ENCODE measurements at regions not wholly inside any gene's neighbourhood (a gene's known extent, or its start where the extent isn't known, plus 50 kb on each side); places are given as distances from the start of the nearest gene placed in this dataset.
"Not testable (repeated sequence)": the region's sequence is repeated elsewhere in the genome, so short reads cannot be mapped to it uniquely, and the experiment has no call there.

DNA sequence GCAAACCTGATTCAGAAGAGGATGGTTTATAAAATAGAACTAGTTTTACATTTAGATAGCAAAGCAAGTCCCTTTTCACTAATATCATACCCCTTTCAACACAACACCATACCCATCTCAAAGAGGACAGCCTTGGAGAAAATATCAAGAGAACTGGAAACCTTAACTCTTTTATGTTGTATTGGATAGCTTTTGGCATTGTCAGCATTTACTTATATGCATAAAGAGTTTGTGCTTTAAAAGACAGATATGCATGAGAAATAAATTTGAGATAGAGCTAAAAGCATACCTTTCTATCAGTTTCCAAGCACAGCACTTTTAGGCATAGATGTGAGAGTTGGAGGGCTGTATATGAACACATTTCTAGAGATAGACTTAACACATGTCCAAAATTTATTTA is 799.3 kb upstream of the ACO1 start:
- DNase-seq (ENCODE audit: low read depth): no peak

DNA sequence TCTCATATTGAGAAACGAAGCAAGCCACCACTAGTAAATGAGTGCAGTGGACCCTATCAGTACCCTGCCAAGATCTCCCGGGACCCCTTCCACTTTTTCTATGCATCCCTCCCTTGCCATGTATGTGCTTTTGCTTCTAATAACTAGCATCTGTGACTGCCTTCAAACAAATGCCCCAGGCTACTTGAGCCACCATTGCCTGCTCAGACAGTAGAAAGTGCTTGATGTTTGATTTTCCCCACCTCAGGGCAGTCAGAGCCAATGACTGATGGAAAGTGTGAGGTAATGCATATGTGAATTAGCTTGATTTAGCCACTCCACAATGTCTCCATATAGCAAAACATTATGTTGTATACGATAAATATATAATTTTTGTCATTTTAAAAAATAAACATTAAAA is 797.3 kb upstream of the ACO1 start:
- no peak for DNase-seq (ENCODE audit: low read depth)

DNA sequence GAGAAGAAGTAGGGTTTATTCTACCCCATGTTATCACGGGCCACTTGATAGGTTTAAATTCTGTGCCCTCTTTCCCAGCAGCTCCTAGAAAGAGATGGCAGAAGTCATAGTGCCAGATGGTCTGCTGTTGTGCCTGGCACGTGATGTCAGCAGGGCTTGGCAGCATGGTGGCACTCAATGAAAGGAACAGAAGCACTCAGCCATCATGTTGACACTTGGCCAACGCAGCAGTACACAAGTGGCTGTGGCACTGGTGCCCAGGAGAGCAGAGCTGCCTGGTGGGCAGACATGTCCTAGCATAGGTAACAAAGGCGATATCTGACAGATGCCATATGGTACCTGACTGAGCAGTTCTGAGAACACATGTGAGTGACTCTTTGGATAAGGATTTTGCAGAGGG is 796.4 kb upstream of the ACO1 start:
- DNase-seq (ENCODE audit: low read depth): no peak

DNA sequence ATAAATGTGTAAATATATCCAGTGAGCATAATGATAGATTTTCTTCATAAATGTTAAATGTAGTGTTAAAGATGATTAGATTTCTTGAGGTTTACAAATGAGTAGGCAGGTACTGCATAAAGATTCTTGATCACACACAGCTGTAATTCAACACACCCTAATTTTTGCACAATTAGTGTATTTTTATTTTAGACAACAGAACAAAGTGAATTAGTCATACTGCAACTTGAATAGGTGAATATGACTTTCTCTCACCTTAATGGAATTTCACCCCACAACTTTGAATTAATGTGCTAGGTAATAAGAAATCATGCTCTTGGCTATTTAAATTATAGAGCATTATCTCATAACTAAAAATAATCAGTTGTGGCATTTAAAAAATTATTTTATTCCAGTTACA is 795.7 kb upstream of the ACO1 start:
- DNase-seq (ENCODE audit: low read depth): no peak

DNA sequence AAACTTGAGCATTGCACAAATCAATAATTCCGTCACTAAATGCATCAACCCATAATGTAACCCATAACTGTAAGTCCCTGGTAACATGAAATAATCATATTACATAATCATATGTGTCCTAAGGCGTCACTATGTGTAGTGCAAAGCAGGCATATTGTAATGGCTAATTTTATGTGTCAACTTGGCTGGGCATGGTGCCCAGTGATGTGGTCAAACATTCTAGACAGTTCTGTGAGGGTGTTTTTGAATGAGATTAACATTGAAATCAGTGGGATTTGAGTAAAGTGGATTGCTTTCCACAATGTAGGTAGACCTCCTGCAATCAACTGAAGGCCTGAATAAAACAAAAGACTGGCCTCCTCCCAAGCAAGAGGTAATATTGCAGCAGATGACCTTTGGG is 794.4 kb upstream of the ACO1 start:
- no peak for DNase-seq (ENCODE audit: low read depth)

DNA sequence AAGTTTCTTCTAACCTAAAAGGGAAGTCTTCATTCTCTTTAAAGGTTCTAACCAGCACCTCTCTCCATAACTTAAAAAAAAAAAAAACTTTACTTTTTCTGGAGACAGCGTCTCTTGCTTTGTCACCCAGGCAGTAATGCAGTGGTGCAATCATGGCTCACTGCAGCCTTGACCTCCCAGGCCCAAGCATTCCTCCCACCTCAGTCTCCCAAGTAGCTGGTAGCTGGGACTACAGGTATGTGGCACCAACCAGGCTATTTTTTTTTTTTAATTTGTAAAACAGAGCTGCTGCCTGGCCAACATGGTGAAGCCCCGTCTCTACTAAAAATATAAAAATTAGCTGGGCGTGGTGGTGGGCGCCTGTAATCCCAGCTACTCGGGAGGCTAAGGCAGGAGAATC is 787.4 kb upstream of the ACO1 start:
- not testable (repeated sequence) for DNase-seq (ENCODE audit: low read depth)

DNA sequence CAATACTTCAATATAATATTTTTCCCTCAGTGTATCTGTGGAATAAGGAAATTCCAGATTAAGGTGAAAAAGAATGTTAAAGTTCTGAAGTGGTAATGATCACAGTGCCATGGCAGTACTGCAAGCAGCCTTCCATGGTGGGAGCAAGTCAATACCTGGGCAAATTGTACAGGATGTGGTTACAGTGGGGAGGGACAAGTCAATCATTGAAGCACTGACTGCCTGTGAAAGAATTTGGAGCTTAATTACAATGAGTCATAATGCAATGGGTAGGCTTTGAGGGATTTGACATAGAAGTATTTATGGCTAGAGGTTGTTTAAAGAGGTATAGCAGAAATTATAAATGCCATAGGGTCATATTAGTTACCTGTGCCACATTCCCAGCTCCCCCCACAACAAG is 786.5 kb upstream of the ACO1 start:
- no peak for DNase-seq (ENCODE audit: low read depth)

DNA sequence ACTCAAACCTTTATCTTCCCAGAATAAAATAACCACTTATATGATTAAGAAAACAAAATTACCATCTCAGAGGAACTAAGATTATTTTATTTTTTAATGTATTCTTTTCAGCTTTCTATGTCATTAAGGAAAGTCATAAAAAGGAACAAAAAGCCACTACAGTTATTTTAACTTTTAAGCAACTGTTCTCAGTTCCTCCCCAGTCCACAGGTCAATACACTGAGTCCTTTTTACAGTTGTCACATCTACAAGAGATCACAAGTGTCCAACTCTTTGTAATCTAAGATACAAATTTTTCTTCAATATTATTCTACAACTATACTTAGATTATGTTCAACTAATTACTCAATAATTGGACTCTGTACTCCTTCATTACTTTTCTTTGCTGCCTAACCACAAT is 782.8 kb upstream of the ACO1 start:
- no peak for DNase-seq (ENCODE audit: low read depth)

DNA sequence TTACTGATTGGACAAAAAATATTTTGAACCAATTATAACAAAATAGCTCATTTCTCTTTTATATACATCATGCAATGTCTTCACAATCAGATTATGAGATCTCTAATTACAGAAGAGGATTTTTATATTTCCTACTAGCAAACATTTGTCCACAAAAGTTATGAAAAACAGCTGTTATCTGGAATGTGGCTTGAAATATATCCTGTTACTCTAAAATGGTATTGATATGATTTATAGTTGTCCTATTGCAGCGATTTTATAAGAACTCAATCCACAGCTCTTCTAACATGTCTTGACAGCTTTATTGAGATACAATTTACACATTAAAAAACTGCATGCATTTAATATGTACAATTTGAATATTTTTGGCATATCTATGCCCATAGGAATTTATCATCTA is 779.9 kb upstream of the ACO1 start:
- DNase-seq (ENCODE audit: low read depth): no peak

DNA sequence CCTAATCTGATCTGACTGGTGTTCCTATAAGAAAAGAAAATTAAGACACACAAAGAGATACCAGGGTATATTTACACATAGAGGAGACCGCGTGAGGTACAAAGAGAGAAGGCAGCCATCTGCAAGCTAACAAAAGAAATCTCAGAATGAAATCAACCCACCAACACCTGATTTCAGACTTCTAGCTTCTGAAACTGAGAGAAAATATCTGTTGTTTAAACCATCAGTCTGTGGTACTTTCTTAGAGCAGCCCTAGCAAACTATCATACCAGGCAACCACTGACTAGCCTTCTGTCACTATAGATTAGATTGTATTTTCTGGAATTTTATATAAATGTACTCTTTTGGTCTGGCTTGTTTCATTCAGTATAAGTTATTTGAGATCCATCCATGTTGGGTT is 779.3 kb upstream of the ACO1 start:
- no peak for DNase-seq (ENCODE audit: low read depth)

DNA sequence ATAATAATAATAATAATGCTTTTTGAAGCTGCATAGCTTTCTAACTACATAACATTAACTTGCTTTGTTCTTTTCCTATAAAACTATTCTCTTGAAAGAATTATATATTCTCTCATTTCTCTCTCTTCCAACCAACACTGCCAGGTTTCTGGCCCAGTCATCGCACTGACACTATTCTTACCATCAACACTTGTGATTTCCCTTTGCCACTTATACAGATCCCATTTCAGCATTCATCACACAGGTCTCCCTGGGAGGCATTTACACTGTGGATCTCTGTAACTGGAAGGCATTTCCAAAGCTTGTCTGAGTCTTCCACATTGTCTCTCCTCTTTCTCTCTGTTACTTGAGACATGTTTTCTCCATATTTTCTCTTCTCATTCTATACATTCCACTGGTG is 777.8 kb upstream of the ACO1 start:
- DNase-seq (ENCODE audit: low read depth): no peak

DNA sequence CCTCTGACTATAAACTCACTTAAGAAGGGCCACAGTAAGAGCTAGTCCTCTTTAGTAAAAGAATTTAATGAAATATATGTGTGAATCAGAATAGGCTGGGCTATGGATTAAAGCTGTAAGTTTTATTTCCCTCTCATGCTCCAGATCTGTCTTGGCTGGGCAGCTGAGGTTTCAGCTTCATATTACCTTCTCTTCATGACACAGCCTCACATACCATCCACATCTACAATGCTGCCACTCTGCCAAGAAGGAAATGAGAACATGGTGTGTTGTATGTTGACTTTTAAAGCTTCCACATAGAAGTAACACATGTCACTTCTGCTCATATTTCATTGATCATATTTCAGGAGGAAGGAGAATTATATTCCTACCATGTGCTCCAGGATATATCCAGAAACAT is 776.0 kb upstream of the ACO1 start:
- no peak for DNase-seq (ENCODE audit: low read depth)

DNA sequence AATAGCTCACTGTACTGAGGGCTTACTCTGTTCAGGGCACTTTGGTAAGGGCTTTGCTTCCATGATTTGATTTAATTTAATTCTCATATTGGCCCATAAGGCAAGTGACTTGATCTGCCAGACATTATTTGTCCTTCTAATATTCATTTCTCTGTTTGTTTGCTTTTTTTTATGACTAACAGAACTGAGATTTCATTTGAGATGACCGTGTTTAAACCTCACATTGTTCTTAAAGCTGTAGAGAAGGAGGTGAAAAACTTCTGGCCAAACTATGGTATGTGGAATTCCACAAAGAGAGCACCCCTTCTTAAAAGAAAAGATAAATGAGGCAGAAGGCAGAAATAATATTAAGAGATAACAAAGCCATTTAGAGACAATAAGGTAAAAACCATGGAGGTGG is 775.6 kb upstream of the ACO1 start:
- no peak for DNase-seq (ENCODE audit: low read depth)

DNA sequence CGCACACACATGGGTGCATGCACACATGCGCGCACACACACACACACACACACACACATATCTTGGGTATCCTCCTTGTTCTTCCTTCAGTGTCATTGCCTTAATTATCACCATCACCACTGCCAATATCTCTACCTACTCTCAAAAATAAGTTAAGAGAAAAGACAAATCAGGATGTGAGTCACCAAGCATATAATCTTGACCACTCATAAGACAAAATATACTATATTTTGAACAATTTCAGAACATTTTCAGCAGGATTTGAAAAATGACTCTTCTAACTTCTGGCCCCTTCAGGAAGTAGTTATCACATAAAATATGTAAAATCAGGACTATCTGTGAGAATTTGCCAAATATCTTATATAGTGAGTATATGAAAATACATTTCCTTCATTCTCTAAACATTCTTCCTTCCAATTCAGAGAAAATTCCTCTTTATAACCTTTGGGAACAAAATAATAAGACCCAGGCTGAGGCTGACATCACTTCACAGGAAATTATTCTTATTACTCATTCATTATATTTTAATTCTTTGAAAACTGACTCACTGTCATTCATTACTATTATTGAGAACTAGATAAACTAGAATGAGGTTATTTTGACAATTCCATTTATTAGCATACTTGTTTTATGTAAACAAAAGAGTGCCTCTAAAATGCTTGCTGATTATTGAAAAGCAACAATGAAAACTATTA is 772.0 kb upstream of the ACO1 start:
- no peak for DNase-seq (ENCODE audit: low read depth)

DNA sequence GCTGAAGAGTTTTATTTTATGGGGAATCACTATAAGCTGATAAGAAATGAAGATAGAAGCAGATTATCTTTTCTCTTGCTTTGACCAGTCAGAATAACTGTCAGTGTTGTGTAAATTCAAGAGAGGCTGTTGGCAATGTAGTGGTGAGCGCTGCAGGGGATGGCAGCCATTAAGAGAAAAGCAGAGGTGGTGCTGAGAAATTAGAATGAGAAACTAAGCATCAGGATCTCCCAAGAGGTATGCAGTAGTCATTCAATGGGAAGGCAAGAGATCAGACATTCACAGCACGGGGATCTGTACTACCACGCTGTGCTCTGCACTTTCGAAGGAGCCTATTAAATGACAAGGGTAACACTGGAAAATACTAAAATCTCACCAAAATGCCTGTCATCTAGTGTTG is 768.5 kb upstream of the ACO1 start:
- no peak for DNase-seq (ENCODE audit: low read depth)

DNA sequence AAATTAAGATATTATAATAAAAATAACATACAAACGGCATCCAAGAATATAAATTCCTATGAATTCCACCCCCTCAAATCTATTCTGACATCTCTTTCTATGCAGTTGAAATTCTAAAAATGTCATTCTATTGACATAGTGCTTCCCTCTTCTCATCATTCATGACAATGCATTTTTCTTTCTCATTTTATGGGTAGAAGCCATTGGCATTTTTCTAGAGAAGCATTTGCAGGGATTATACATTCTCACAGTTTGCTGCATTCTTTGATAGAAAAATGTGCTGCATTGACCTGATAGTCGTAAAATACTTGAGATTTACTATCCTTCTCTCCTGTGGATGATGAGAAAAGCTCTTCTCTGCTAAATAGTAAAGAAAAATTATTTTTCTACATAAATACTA is 760.9 kb upstream of the ACO1 start:
- DNase-seq (ENCODE audit: low read depth): no peak

DNA sequence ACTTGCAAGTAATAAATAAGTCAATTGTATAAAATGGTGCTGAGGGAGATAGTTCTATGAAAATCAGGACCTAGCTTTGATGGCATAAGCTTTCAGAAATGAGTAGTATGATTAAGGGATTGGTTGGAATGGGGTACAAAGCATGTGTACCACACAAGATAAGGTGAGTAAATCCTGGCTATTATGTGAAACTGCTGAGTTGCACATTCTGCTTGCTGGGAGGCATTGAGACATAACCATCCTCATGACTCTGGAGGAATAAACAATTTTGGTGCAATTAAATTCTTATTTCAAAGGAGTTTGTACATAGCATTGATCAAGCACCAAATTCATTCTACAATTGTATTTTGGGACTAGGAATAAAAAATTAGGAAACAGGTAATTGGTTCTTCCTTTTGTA is 755.2 kb upstream of the ACO1 start:
- DNase-seq (ENCODE audit: low read depth): no peak

DNA sequence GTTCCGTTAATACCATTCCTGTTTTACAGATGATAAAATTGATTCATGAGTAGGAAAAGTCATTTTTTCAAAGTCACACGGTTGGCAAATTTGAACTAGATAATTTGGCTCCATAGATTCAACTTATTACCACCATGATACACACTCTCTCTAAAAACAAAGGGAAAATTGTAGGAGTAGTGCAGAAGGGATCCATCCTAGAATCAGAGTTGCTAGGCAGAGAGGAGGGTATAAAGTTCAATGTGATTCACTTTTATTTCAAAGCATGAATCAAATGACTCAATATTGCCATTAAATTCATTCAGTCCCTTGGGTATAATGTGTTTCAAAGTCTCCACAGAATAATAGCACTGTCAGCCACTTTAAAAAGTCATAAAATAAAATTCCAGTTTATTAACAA is 747.2 kb upstream of the ACO1 start:
- no peak for DNase-seq (ENCODE audit: low read depth)

DNA sequence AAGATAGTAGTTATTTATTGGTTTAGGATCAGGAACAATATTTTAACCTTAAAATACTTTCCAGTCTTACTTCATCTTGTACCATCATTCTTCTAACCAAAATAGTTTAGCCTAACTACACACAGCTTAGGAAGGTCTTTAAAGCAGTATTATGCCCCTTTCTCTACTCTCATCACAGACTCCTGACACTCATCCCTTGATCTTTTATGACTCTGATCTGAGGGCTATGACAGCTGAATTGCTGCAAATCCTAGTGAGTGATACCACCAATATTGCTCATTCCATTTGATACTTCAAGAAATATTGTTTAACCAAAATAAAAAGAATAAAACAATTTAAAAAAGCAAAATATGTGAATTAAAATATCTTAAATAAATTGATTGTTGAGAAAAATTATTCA is 746.6 kb upstream of the ACO1 start:
- no peak for DNase-seq (ENCODE audit: low read depth)

DNA sequence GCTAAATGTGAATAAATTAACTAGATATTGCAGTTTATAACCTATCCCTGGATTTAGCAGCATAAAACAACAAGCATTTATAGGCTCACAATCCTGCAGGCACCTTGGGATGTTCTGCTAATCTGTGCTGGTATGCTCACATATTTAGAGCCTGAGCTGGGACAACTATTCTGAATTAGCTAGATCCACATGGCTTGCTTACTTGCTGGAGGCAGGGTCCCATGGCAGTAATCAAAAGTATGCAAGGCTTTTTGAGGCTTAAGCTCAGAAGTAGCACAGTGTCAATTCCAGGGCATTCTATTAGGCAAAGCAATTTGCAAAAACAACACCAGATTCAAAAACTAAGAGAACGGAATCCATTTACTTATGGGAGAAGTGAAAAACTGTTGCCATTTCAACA is 745.0 kb upstream of the ACO1 start:
- DNase-seq (ENCODE audit: low read depth): no peak

DNA sequence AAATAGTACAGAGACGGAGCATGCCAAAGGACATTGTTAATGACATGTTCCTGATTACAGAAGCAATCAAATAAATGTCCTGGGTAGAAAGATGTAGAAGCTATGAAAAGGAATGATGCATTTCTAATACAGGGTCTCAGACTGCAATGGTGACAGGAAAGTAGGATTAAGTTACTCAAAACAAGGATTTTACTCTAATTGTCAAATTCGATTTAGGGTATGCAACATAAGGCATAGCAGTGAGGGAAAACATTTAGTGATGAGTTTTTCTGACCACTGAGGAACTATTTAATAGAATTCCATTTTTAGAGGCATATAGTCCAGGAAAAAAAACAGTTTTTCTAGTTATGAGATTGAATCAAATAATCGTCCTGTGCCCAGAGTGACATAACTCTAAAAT is 715.1 kb upstream of the ACO1 start:
- no peak for DNase-seq (ENCODE audit: low read depth)

DNA sequence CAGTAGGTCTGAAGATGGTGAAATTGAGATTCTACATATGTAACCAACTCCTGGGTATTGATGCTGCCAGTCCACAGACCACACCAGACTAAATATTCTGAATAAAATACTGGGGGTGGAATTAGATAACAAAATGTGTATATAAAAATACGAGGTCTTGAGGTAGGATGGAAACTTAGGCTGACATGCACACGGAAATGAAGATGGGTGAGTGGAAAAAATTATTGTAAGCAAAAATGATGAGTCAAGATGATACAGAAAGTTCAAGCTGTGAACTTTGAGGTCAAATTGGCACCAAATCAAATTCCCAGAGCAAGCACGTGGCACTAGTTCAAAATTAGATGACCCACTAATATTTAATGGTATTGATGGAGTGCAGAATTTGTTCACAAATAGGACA is 713.4 kb upstream of the ACO1 start:
- DNase-seq (ENCODE audit: low read depth): no peak

DNA sequence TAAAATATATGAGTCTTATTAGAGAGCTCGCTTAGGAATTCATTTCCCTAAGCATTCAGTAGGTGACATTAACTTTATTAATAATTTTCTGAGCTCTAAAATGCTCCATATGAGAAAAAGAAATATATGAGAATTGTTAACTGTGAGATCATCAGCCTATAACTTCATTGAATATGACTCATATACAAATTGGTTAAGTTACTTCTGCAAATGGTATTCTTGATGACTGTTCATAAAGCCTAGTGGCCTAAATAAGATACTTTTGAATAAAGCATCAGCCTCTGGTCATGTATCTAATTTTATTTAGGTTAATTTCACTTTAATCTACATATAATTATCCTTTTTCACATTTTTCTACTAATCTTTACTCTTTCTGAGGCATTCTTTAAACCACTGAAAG is 710.2 kb upstream of the ACO1 start:
- DNase-seq (ENCODE audit: low read depth): no peak

DNA sequence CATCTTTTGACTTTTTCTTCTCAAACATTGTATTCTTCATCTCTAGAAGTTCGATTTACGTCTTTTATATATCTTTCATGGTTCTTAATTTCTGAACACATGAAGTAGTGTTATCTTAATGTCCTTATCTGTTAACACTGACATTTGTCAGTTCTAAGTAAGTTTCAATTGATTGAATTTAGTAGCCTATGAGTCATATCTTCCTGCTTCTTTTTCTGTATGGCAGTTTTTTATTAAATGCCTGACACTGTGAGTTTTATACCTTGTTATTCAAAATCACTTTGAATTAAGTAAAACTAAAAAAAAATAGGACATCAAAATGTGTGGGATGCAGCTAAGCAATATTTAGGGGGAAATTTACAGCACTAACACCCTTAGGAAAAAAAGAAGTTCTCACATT is 707.0 kb upstream of the ACO1 start:
- no peak for DNase-seq (ENCODE audit: low read depth)

DNA sequence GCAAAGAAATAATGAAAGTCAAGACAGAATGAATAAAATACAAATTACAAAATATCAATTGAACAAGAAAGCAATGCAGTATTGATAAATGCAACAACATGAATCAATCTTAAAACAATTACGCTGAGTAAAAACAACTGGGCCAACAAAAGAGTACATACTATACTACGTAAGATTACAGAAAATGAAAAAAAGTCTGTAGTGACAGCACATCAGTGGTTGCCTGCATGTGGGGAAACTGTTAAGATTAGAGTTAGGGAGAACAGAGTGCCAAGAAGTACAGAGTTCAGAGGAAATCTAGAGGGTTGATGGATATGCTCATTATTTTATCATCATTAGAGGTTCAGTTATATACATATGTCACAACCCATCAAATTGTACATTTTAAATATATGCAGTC is 706.6 kb upstream of the ACO1 start:
- DNase-seq (ENCODE audit: low read depth): no peak
